HFFc6 (cell line): ENCODE measurements at regions not wholly inside any gene's neighbourhood (a gene's known extent, or its start where the extent isn't known, plus 50 kb on each side); places are given as distances from the start of the nearest gene placed in this dataset.

Experiments used
- DNase-seq: peaks from one replicate; pipeline ENCODE4 v3.0.0-alpha.2; 2018
- H3K27ac Mint-ChIP-seq: 2 replicates; pipeline ENCODE4 v1.8.0; 2020; ENCODE audit warnings: mild to moderate bottlenecking, mixed read lengths
- H3K27me3 Mint-ChIP-seq: 2 replicates; pipeline ENCODE4 v1.8.0; 2021; ENCODE audit warnings: mild to moderate bottlenecking, moderate library complexity, mixed read lengths; ENCODE audit not compliant: insufficient read depth
- H3K36me3 Mint-ChIP-seq: 2 replicates; pipeline ENCODE4 v1.8.0; 2021; ENCODE audit warnings: low read depth, mixed read lengths
- H3K4me1 Mint-ChIP-seq: 2 replicates; pipeline ENCODE4 v1.8.0; 2020; ENCODE audit warnings: low read depth, mixed read lengths
- H3K4me3 Mint-ChIP-seq: 2 replicates; pipeline ENCODE4 v1.8.0; 2020; ENCODE audit warnings: mild to moderate bottlenecking, moderate library complexity, mixed read lengths
- H3K9me3 Mint-ChIP-seq: 2 replicates; pipeline ENCODE4 v1.8.0; 2020; ENCODE audit warnings: mild to moderate bottlenecking, mixed read lengths
- TF ChIP-seq, protein P1 (sequence below): fragments of 200-600 bp; sonication (generic); IDR thresholded peaks from 2 replicates; pipeline ENCODE4 v1.5.0; 2021; ENCODE audit warnings: antibody characterized with exemption, mild to moderate bottlenecking

GRCh38 chr16:73428121-73428520 is 380.2 kb upstream of the ZFHX3 start:
- H3K9me3 Mint-ChIP-seq, result no peaks in the 10 kb centered on the region
- TF ChIP-seq, protein P1, sequence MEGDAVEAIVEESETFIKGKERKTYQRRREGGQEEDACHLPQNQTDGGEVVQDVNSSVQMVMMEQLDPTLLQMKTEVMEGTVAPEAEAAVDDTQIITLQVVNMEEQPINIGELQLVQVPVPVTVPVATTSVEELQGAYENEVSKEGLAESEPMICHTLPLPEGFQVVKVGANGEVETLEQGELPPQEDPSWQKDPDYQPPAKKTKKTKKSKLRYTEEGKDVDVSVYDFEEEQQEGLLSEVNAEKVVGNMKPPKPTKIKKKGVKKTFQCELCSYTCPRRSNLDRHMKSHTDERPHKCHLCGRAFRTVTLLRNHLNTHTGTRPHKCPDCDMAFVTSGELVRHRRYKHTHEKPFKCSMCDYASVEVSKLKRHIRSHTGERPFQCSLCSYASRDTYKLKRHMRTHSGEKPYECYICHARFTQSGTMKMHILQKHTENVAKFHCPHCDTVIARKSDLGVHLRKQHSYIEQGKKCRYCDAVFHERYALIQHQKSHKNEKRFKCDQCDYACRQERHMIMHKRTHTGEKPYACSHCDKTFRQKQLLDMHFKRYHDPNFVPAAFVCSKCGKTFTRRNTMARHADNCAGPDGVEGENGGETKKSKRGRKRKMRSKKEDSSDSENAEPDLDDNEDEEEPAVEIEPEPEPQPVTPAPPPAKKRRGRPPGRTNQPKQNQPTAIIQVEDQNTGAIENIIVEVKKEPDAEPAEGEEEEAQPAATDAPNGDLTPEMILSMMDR, result no peak
- H3K27ac Mint-ChIP-seq, result no peak overlapping the region
- H3K27me3 Mint-ChIP-seq, result peaks cover 12% of the 10 kb centered on the region
- H3K36me3 Mint-ChIP-seq, result no peaks in the 10 kb centered on the region
- DNase-seq, result no peak
- no peak overlapping the region for H3K4me3 Mint-ChIP-seq
- no peaks in the 10 kb centered on the region for H3K4me1 Mint-ChIP-seq

- no peaks in the 10 kb centered on the region for H3K4me1 Mint-ChIP-seq
- peaks cover 4% of the 10 kb centered on the region for H3K27me3 Mint-ChIP-seq
- TF ChIP-seq, protein P1, result no peak
- H3K27ac Mint-ChIP-seq, result no peak overlapping the region
- no peak overlapping the region for H3K4me3 Mint-ChIP-seq
- no peaks in the 10 kb centered on the region for H3K36me3 Mint-ChIP-seq
- no peaks in the 10 kb centered on the region for H3K9me3 Mint-ChIP-seq
- DNase-seq, result no peak
Measured at GRCh38 chr16:73427164-73427563, 379.2 kb upstream of the ZFHX3 start.

GRCh38 chr16:73426433-73427160 is 378.7 kb upstream of the ZFHX3 start:
- Mint-ChIP-seq H3K27me3 (peaks cover 3% of the 10 kb centered on the region), H3K27ac (no peak overlapping the region), H3K4me1 (no peaks in the 10 kb centered on the region; the same call in 1 of the 2 replicates), H3K4me3 (no peak overlapping the region), H3K36me3 (no peaks in the 10 kb centered on the region), H3K9me3 (no peaks in the 10 kb centered on the region)
- no peak for DNase-seq
- TF ChIP-seq, protein P1, result no peak

DNA sequence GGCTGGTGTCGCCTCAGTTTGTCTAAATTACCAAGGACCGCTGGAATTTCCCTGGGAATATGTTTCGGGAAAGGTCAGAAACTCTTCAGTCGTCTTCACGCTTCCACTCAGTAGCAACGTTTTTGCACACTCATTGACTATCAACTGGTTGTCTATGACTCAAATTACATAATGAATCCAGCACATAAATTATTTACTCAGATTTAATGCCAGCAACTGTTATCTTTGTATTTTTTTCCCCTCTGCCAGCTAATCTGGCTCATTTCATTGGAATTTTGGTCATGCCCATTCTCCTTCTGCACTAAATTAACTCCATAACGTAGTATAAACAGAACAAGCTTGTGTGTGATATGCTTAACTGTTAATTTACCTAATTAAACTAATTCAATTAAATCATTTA is 372.7 kb upstream of the ZFHX3 start:
- peaks cover 33% of the 10 kb centered on the region for H3K4me1 Mint-ChIP-seq
- no peak for DNase-seq
- TF ChIP-seq, protein P1, result no peak
- no peak overlapping the region for H3K4me3 Mint-ChIP-seq
- H3K27ac Mint-ChIP-seq, result no peak overlapping the region
- no peaks in the 10 kb centered on the region for H3K9me3 Mint-ChIP-seq
- H3K36me3 Mint-ChIP-seq, result no peaks in the 10 kb centered on the region
- peaks cover 5% of the 10 kb centered on the region for H3K27me3 Mint-ChIP-seq

GRCh38 chr16:73420244-73420643 is 372.3 kb upstream of the ZFHX3 start:
- no peaks in the 10 kb centered on the region for H3K9me3 Mint-ChIP-seq
- TF ChIP-seq, protein P1, result no peak
- H3K27ac Mint-ChIP-seq, result no peak overlapping the region
- no peaks in the 10 kb centered on the region for H3K36me3 Mint-ChIP-seq
- DNase-seq, result no peak
- H3K27me3 Mint-ChIP-seq, result peaks cover 6% of the 10 kb centered on the region
- H3K4me3 Mint-ChIP-seq, result no peak overlapping the region
- peaks cover 33% of the 10 kb centered on the region for H3K4me1 Mint-ChIP-seq
